T-cell (primary cell): ENCODE measurements at regions not wholly inside any gene's neighbourhood (a gene's known extent, or its start where the extent isn't known, plus 50 kb on each side); places are given as distances from the start of the nearest gene placed in this dataset.

ENCODE experiments used
- ATAC-seq, 4 experiments: fragments of 200-7000 bp in 3 of 4; fragments of 150-1000 bp in 1 of 4; cut with Tn5 transposase; replicated peaks in 1 of 4; 1 replicate in 3 of 4; 2 replicates in 1 of 4; pipeline ENCODE4 v1.10.0; 2021; ENCODE audit warnings: moderate library complexity in 3 of 4, mild to moderate bottlenecking in 2 of 4, moderate number of reproducible peaks in 1 of 4
- CTCF ChIA-PET, 2 donors: fragments of 300-600 bp; sonication (Branson Sonifier 250); formaldehyde crosslinking; loops; one replicate each; lab custom pipeline; 2022; ENCODE audit warnings: antibody characterized with exemption in 2 of 2; lab: Charles Lee
- POLR2A ChIA-PET, 2 donors: fragments of 300-600 bp; sonication (Branson Sonifier 250); formaldehyde crosslinking; loops; one replicate each; lab custom pipeline; 2022; ENCODE audit warnings: antibody characterized with exemption in 2 of 2; lab: Charles Lee
- DNase-seq, 35 experiments: peaks; one replicate each; pipeline versions ENCODE4 v3.0.0 to v3.0.0-alpha.2; 2013 to 2023
- H3K27ac ChIP-seq: one replicate; pipeline ENCODE4 v1.5.1; 2013; ENCODE audit warnings: low read length
- H3K27me3 ChIP-seq, 2 experiments: replicated peaks in 1 of 2; 1 replicate in 1 of 2; 2 replicates in 1 of 2; pipeline versions ENCODE4 v1.6.1 to v1.7.0; 2013; ENCODE audit warnings: low read length in 1 of 2, mixed read lengths in 1 of 2; ENCODE audit not compliant: control insufficient read depth in 2 of 2, insufficient read depth in 2 of 2; ENCODE audit errors: extremely low read depth in 1 of 2
- H3K36me3 ChIP-seq, 2 donors: 1 replicate in 1 of 2; 2 replicates in 1 of 2; pipeline versions ENCODE4 v1.6.1 to v1.7.0; 2013; ENCODE audit warnings: low read length in 1 of 2; ENCODE audit not compliant: control insufficient read depth in 2 of 2, insufficient read depth in 1 of 2; ENCODE audit errors: extremely low read depth in 1 of 2
- H3K4me1 ChIP-seq, 2 experiments: 1 replicate in 1 of 2; 2 replicates in 1 of 2; pipeline versions ENCODE4 v1.6.1 to v1.7.0; 2013; ENCODE audit warnings: low read length in 2 of 2, mixed read lengths in 1 of 2; ENCODE audit not compliant: insufficient read depth in 2 of 2, control insufficient read depth in 1 of 2; ENCODE audit errors: extremely low read depth in 1 of 2
- H3K4me3 ChIP-seq, 2 donors: 1 replicate in 1 of 2; 2 replicates in 1 of 2; pipeline versions ENCODE4 v1.5.1 to v1.7.0; 2013; ENCODE audit warnings: mild to moderate bottlenecking in 2 of 2, low read length in 1 of 2, moderate library complexity in 1 of 2; ENCODE audit not compliant: control insufficient read depth in 1 of 2; ENCODE audit errors: extremely low read depth in 1 of 2
- H3K9me3 ChIP-seq: 2 replicates; pipeline ENCODE4 v1.7.0; 2013
- H3K27ac Mint-ChIP-seq, 2 donors: one replicate each; pipeline ENCODE4 v1.8.0; 2020 to 2021; ENCODE audit warnings: mild to moderate bottlenecking in 2 of 2, mixed read lengths in 2 of 2
- H3K27me3 Mint-ChIP-seq, 2 donors: one replicate each; pipeline ENCODE4 v1.8.0; 2021 to 2022; ENCODE audit warnings: mixed read lengths in 2 of 2
- H3K36me3 Mint-ChIP-seq: one replicate; pipeline ENCODE4 v1.8.0; 2021; ENCODE audit warnings: mixed read lengths
- H3K4me1 Mint-ChIP-seq, 3 donors: one replicate each; pipeline ENCODE4 v1.8.0; 2020 to 2022; ENCODE audit warnings: mixed read lengths in 3 of 3, mild to moderate bottlenecking in 1 of 3
- H3K4me3 Mint-ChIP-seq, 3 donors: one replicate each; pipeline ENCODE4 v1.8.0; 2020 to 2022; ENCODE audit warnings: mild to moderate bottlenecking in 3 of 3, mixed read lengths in 3 of 3, moderate library complexity in 3 of 3
- H3K9me3 Mint-ChIP-seq, 3 donors: one replicate each; pipeline ENCODE4 v1.8.0; 2020 to 2022; ENCODE audit warnings: mixed read lengths in 3 of 3
- whole genome bisulfite sequencing: methylation state at CpG from one replicate; pipeline ENCODE4 v1.1.5; 2013; ENCODE audit warnings: missing lambda C conversion rate; ENCODE audit not compliant: insufficient coverage; 5-methylcytosine and 5-hydroxymethylcytosine counted together

GRCh38 chr19:31099515-31100205, 249.6 kb downstream of the TSHZ3 start:
- CTCF ChIA-PET, result no interaction called here
- Histone ChIP-seq H3K4me1 (no peaks in the 10 kb centered on the region), H3K36me3 (no peaks in the 10 kb centered on the region), H3K9me3 (no peaks in the 10 kb centered on the region), H3K27me3 (no peaks in the 10 kb centered on the region), H3K4me3 (no peak overlapping the region), H3K27ac (no peak overlapping the region)
- Mint-ChIP-seq H3K27me3 (no peaks in the 10 kb centered on the region), H3K27ac (no peak overlapping the region), H3K36me3 (no peaks in the 10 kb centered on the region), H3K4me3 (no peak overlapping the region), H3K9me3 (no peaks in the 10 kb centered on the region), H3K4me1 (no peaks in the 10 kb centered on the region)
- ATAC-seq (no peak), DNase-seq (no peak)
- POLR2A ChIA-PET, result no interaction called here
- no CpG with 5 or more reads among the region's 4 CpGs for WGBS

DNA sequence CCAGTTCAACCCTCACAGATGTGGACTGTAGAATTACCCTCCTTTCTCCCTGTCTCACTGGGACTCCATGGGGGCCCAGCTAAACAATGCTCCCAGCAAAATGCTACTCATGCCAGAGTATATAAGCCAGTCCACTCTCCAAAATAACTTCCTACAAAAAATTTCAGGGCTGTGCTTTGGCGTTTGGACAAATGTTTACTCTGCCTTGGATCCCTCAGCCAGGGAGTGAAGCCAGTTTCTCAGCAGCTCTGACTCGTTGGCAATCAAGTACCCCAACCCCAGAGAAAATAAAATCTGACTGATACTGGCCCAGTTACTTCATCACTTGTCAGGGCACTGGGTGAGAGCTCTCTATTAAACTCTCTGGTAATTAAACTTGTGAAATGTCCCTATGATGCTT, 250.4 kb downstream of the TSHZ3 start:
- H3K27me3 ChIP-seq, result no peaks in the 10 kb centered on the region
- no peaks in the 10 kb centered on the region for H3K27me3 Mint-ChIP-seq
- DNase-seq, result no peak
- no peaks in the 10 kb centered on the region for H3K4me1 ChIP-seq
- no peaks in the 10 kb centered on the region for H3K4me1 Mint-ChIP-seq
- WGBS, result 50% methylated on average over 1 of the region's 2 CpGs
- no peak overlapping the region for H3K4me3 ChIP-seq
- no peak overlapping the region for H3K27ac Mint-ChIP-seq
- ChIA-PET POLR2A (no interaction called here), CTCF (no interaction called here)
- H3K36me3 Mint-ChIP-seq, result no peaks in the 10 kb centered on the region
- H3K9me3 ChIP-seq, result no peaks in the 10 kb centered on the region
- no peaks in the 10 kb centered on the region for H3K9me3 Mint-ChIP-seq
- no peak overlapping the region for H3K27ac ChIP-seq
- no peak overlapping the region for H3K4me3 Mint-ChIP-seq
- no peak for ATAC-seq
- H3K36me3 ChIP-seq, result no peaks in the 10 kb centered on the region

DNA sequence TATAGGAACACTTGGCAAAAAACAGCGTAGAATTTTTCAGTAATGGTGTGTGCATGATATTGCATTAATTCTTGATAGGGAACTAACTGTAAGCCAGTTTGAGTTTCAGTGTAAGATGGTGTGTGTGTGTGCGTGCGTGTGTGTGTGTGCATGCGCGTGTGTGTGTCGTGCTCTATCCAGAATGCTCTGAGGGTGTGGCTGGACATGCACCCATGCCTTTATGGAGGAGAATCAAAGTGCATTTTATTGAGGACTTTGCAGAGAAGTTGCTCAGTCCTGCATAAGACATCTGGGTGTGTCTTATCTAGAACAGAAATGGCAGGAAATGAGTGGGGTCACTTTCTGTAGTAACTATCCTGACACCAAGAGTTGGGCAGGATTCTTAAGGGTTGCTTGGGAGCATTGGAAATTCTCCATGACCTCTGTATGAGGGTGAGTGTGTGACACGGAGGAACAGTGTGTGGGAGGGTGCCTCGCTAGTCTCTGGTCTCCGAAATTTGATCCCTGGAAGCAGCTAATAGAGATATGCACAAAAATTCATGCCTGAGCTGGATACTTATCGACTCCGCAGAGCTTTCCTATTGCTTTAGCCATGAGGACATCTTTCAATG, 252.2 kb downstream of the TSHZ3 start:
- Histone ChIP-seq H3K4me1 (no peaks in the 10 kb centered on the region), H3K9me3 (no peaks in the 10 kb centered on the region), H3K27ac (no peak overlapping the region), H3K4me3 (no peak overlapping the region), H3K36me3 (no peaks in the 10 kb centered on the region), H3K27me3 (peaks cover 0 to 10% of the 10 kb centered on the region in 2 experiments)
- DNase-seq (no peak), ATAC-seq (no peak)
- ChIA-PET POLR2A (no interaction called here), CTCF (no interaction called here)
- Mint-ChIP-seq H3K9me3 (no peaks in the 10 kb centered on the region), H3K27ac (no peak overlapping the region), H3K36me3 (no peaks in the 10 kb centered on the region), H3K4me3 (no peak overlapping the region), H3K4me1 (no peaks in the 10 kb centered on the region), H3K27me3 (peaks cover 0 to 4% of the 10 kb centered on the region in 2 donors)
- 93% methylated on average over 10 of the region's 11 CpGs for WGBS

DNA sequence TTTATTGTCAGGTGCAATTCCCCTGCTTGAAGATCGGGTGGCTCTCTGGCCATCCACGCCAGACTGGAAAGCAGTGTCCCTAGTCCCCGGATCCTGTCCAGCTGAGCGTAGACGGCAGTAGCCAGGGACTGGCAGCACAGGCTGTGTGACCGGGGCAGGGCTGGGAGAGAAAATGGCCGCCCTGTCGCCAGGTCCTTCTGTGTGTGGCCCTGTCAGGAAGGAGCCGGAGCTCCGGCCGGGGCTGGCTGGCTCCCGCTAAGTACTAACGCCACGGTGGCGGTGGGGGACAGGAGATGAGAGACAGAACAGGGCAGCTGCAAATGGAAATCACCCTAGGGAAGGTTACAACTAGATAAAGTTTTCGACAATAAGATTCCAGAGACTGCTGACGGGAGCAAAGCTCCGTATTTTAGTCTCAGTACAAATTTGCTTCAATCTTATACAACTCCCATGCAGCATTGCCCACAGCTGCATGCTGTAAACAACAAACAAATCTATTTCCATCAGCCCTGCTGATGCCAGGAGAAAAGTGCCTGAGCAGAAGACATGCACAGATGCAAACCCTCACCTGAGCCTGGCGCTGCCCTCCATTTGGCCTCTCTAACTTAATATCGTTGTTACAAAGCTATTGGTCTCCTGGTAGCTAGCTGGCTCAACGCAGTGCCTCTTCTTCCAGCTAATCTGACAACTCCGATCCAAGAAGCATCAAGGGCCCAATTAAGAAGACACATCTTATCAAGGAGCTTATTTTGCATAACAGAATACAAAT, 253.0 kb downstream of the TSHZ3 start:
- DNase-seq, result no peak
- 97% methylated on average over 21 of the region's 22 CpGs for WGBS
- Mint-ChIP-seq H3K27me3 (peaks cover 4 to 5% of the 10 kb centered on the region in 2 donors), H3K4me1 (no peaks in the 10 kb centered on the region), H3K27ac (no peak overlapping the region), H3K4me3 (no peak overlapping the region), H3K36me3 (no peaks in the 10 kb centered on the region), H3K9me3 (no peaks in the 10 kb centered on the region)
- no peaks in the 10 kb centered on the region for H3K9me3 ChIP-seq
- CTCF ChIA-PET, result no interaction called here
- peaks cover 0 to 14% of the 10 kb centered on the region in 2 experiments for H3K27me3 ChIP-seq
- no peak for ATAC-seq
- H3K4me3 ChIP-seq, result no peak overlapping the region
- H3K4me1 ChIP-seq, result no peaks in the 10 kb centered on the region
- H3K36me3 ChIP-seq, result no peaks in the 10 kb centered on the region
- POLR2A ChIA-PET, result interaction anchor here in 1 of 2 donors (0.7 kb wide), 1 partner anchor 143 kb away, joined by 7 read pairs; no protein-coding TSS in a partner anchor
- no peak overlapping the region for H3K27ac ChIP-seq

- peaks cover 0 to 14% of the 10 kb centered on the region in 2 experiments for H3K27me3 ChIP-seq
Observed at GRCh38 chr19:31095100-31095804, 254.0 kb downstream of the TSHZ3 start.

GRCh38 chr19:31092274-31092673, 257.0 kb downstream of the TSHZ3 start:
- H3K27me3 ChIP-seq, result peaks cover 0 to 19% of the 10 kb centered on the region in 2 experiments
- ChIA-PET CTCF (no interaction called here), POLR2A (no interaction called here)
- H3K4me1 ChIP-seq, result no peaks in the 10 kb centered on the region
- WGBS, result 18% methylated on average over 8 of the region's 11 CpGs
- no peaks in the 10 kb centered on the region for H3K9me3 ChIP-seq
- DNase-seq (no peak), ATAC-seq (no peak)
- H3K4me3 ChIP-seq, result no peak overlapping the region
- H3K27ac ChIP-seq, result no peak overlapping the region
- Mint-ChIP-seq H3K9me3 (no peaks in the 10 kb centered on the region), H3K27me3 (peaks cover 10 to 11% of the 10 kb centered on the region in 2 donors), H3K36me3 (no peaks in the 10 kb centered on the region), H3K4me1 (no peaks in the 10 kb centered on the region), H3K27ac (no peak overlapping the region), H3K4me3 (no peak overlapping the region)
- no peaks in the 10 kb centered on the region for H3K36me3 ChIP-seq

More at GRCh38 chr19:31095100-31095804, 254.0 kb downstream of the TSHZ3 start:
- DNase-seq (no peak), ATAC-seq (no peak)
- POLR2A ChIA-PET, result no interaction called here
- no peak overlapping the region for H3K27ac Mint-ChIP-seq
- H3K36me3 Mint-ChIP-seq, result no peaks in the 10 kb centered on the region
- H3K4me1 Mint-ChIP-seq, result no peaks in the 10 kb centered on the region
- H3K9me3 ChIP-seq, result no peaks in the 10 kb centered on the region
- H3K4me3 ChIP-seq, result no peak overlapping the region
- H3K36me3 ChIP-seq, result no peaks in the 10 kb centered on the region
- H3K4me1 ChIP-seq, result no peaks in the 10 kb centered on the region
- WGBS, result 99% methylated on average over 6 of the region's 6 CpGs
- no peaks in the 10 kb centered on the region for H3K9me3 Mint-ChIP-seq
- CTCF ChIA-PET, result no interaction called here
- H3K4me3 Mint-ChIP-seq, result no peak overlapping the region
- H3K27ac ChIP-seq, result no peak overlapping the region
- peaks cover 9% of the 10 kb centered on the region in 2 donors for H3K27me3 Mint-ChIP-seq
